ENCODE measurements at regions not wholly inside any gene's neighbourhood (a gene's known extent, or its start where the extent isn't known, plus 50 kb on each side); places are given as distances from the start of the nearest gene placed in this dataset.

GRCh38 chr11:130603335-130603906, 155.0 kb downstream of the ADAMTS15 start:
- Histone ChIP-seq H3K27ac (replicated peaks) (no peak overlapping the region), H3K36me3 (no peaks in the 10 kb centered on the region), H3K9me3 (replicated peaks) (no peaks in the 10 kb centered on the region), H3K4me3 (no peak overlapping the region), H3K4me1 (peaks cover 57% of the 10 kb centered on the region), H3K27me3 (ENCODE audit: low read depth) (no peaks in the 10 kb centered on the region)
- no peak for DNase-seq
- intact Hi-C loops (cut with micrococcal nuclease): loop anchor here (10.0 kb wide), 1 partner anchor 159 kb away; the partner anchor contains the start of gene ADAMTS15
- no peak for TF ChIP-seq CTCF (IDR thresholded peaks at IDR 0.05; ENCODE audit: borderline replicate concordance)

- Histone ChIP-seq H3K27me3 (ENCODE audit: low read depth) (no peaks in the 10 kb centered on the region), H3K9me3 (replicated peaks) (no peaks in the 10 kb centered on the region), H3K4me1 (peaks cover 57% of the 10 kb centered on the region), H3K27ac (replicated peaks) (no peak overlapping the region), H3K36me3 (no peaks in the 10 kb centered on the region), H3K4me3 (no peak overlapping the region)
- DNase-seq: no peak
- intact Hi-C loops (cut with micrococcal nuclease): loop anchor here (10.0 kb wide), 1 partner anchor 160 kb away; the partner anchor contains the start of gene ADAMTS15
- no peak for TF ChIP-seq CTCF (IDR thresholded peaks at IDR 0.05; ENCODE audit: borderline replicate concordance)
Measured at GRCh38 chr11:130604606-130605005, 156.2 kb downstream of the ADAMTS15 start.

- Histone ChIP-seq H3K4me3 (no peak overlapping the region), H3K27ac (replicated peaks) (peak overlapping the region; percentile 83), H3K36me3 (no peaks in the 10 kb centered on the region), H3K4me1 (peaks cover 57% of the 10 kb centered on the region), H3K27me3 (ENCODE audit: low read depth) (no peaks in the 10 kb centered on the region), H3K9me3 (replicated peaks) (no peaks in the 10 kb centered on the region)
- intact Hi-C loops (cut with micrococcal nuclease): loop anchor here (10.0 kb wide), 1 partner anchor 161 kb away; the partner anchor contains the start of gene ADAMTS15
- no peak for TF ChIP-seq CTCF (IDR thresholded peaks at IDR 0.05; ENCODE audit: borderline replicate concordance)
- no peak for DNase-seq
Measured at GRCh38 chr11:130606178-130606577, 157.7 kb downstream of the ADAMTS15 start.

- H3K36me3 ChIP-seq: no peaks in the 10 kb centered on the region
- H3K9me3 ChIP-seq (replicated peaks): no peaks in the 10 kb centered on the region
- peak; percentile 52 for DNase-seq
- intact Hi-C loops (cut with micrococcal nuclease): loop anchor here (10.0 kb wide), 1 partner anchor 162 kb away; the partner anchor contains the start of gene ADAMTS15
- H3K27me3 ChIP-seq (ENCODE audit: low read depth): no peaks in the 10 kb centered on the region
- TF ChIP-seq CTCF (IDR thresholded peaks at IDR 0.05; ENCODE audit: borderline replicate concordance): no peak
- no peak overlapping the region for H3K4me3 ChIP-seq
- peak overlapping the region; percentile 83 for H3K27ac ChIP-seq (replicated peaks)
- H3K4me1 ChIP-seq: peaks cover 57% of the 10 kb centered on the region
Measured at GRCh38 chr11:130606781-130607511, 158.5 kb downstream of the ADAMTS15 start.

GRCh38 chr11:130608287-130608686, 159.8 kb downstream of the ADAMTS15 start:
- Histone ChIP-seq H3K4me3 (no peak overlapping the region), H3K36me3 (no peaks in the 10 kb centered on the region), H3K27me3 (ENCODE audit: low read depth) (no peaks in the 10 kb centered on the region), H3K9me3 (replicated peaks) (no peaks in the 10 kb centered on the region), H3K4me1 (peaks cover 67% of the 10 kb centered on the region), H3K27ac (replicated peaks) (peak overlapping the region; percentile 83)
- TF ChIP-seq CTCF (IDR thresholded peaks at IDR 0.05; ENCODE audit: borderline replicate concordance): no peak
- DNase-seq: no peak
- intact Hi-C loops (cut with micrococcal nuclease): loop anchor here (10.0 kb wide), 1 partner anchor 163 kb away; the partner anchor contains the start of gene ADAMTS15
